Loucy (cell line): ENCODE measurements at regions not wholly inside any gene's neighbourhood (a gene's known extent, or its start where the extent isn't known, plus 50 kb on each side); places are given as distances from the start of the nearest gene placed in this dataset.

ENCODE experiments used
- H2AFZ ChIP-seq: fragments of 200-600 bp; sonication (generic); 2 replicates; pipeline ENCODE4 v1.6.0; 2016; ENCODE audit warnings: antibody characterized with exemption, mild to moderate bottlenecking, low read length, moderate library complexity
- H3F3A ChIP-seq: fragments of 200-600 bp; 2 replicates; pipeline ENCODE4 v1.6.0; 2016; ENCODE audit warnings: antibody characterized with exemption, low read depth, mild to moderate bottlenecking
- H3K27me3 ChIP-seq: fragments of 200-600 bp; sonication (generic); 2 replicates; pipeline ENCODE4 v1.6.1; 2014; ENCODE audit warnings: low read length, mild to moderate bottlenecking; ENCODE audit not compliant: insufficient read depth, poor library complexity, severe bottlenecking
- H3K36me3 ChIP-seq: fragments of 200-600 bp; sonication (generic); 2 replicates; pipeline ENCODE4 v1.6.1; 2016; ENCODE audit warnings: low read length; ENCODE audit not compliant: insufficient read depth
- H3K4me1 ChIP-seq: fragments of 200-600 bp; sonication (generic); 2 replicates; pipeline ENCODE4 v1.5.1; 2014; ENCODE audit warnings: low read length, mild to moderate bottlenecking; ENCODE audit not compliant: insufficient read depth, poor library complexity, severe bottlenecking
- H3K4me2 ChIP-seq: fragments of 200-600 bp; sonication (generic); 2 replicates; pipeline ENCODE4 v1.6.0; 2014; ENCODE audit warnings: antibody characterized with exemption, low read length, low read depth, mild to moderate bottlenecking; ENCODE audit not compliant: poor library complexity, severe bottlenecking
- H3K4me3 ChIP-seq: fragments of 200-600 bp; sonication (generic); 2 replicates; pipeline ENCODE4 v1.5.1; 2014; ENCODE audit warnings: low read length, mild to moderate bottlenecking, mixed read lengths; ENCODE audit not compliant: poor library complexity, severe bottlenecking
- H3K79me2 ChIP-seq: fragments of 200-600 bp; sonication (generic); 2 replicates; pipeline ENCODE4 v1.6.1; 2014; ENCODE audit warnings: low read length; ENCODE audit not compliant: insufficient read depth
- H3K9ac ChIP-seq: fragments of 200-600 bp; sonication (generic); 2 replicates; pipeline ENCODE4 v1.6.0; 2014; ENCODE audit warnings: mild to moderate bottlenecking, low read depth, low read length, moderate library complexity; ENCODE audit not compliant: poor library complexity, severe bottlenecking
- H3K9me2 ChIP-seq: fragments of 200-600 bp; sonication (generic); replicated peaks from 2 replicates; pipeline ENCODE4 v1.6.1; 2016; ENCODE audit warnings: low read depth, low read length, mixed read lengths
- H3K9me3 ChIP-seq: fragments of 200-600 bp; sonication (generic); 2 replicates; pipeline ENCODE4 v1.6.1; 2014; ENCODE audit warnings: mild to moderate bottlenecking, antibody characterized with exemption, low read length, low read depth; ENCODE audit not compliant: insufficient read depth
- H4K20me1 ChIP-seq: fragments of 200-600 bp; sonication (generic); 2 replicates; pipeline ENCODE4 v1.6.0; 2014; ENCODE audit warnings: antibody characterized with exemption, low read length, mild to moderate bottlenecking; ENCODE audit not compliant: insufficient read depth, poor library complexity, severe bottlenecking
- EZH2phosphoT487 ChIP-seq: fragments of 200-600 bp; IDR thresholded peaks from 2 replicates; pipeline ENCODE4 v1.6.1; 2018; ENCODE audit warnings: antibody characterized with exemption, mild to moderate bottlenecking, moderate library complexity, borderline replicate concordance
- TF ChIP-seq, protein P1 (sequence below): fragments of 200-600 bp; sonication (generic); conservative IDR thresholded peaks from 2 replicates; pipeline ENCODE4 v1.5.1; 2014; ENCODE audit warnings: mild to moderate bottlenecking, antibody characterized with exemption, low read length

DNA sequence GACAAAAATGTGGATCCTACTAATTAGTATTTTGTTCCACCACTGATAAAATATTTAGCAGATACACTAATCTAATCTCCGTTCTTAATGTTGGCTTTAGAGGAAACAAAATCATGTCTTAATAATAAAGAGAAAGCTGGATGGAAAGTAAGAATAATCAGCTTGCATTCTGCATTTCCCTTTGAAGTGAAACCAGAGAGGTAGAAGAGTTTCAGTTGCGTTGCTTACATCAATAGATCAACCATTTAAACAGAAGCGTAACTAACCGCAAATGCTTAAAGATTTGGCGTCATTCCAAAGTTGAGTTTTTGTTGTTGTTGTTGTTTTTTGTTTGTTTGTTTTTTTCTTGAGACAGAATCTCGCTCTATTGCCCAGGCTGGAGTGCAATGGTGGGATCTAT is 168.9 kb downstream of the TRIML1 start:
- Histone ChIP-seq H3K4me3 (no peak overlapping the region), H3K9me3 (peaks cover under 1% of the 10 kb centered on the region; the same call in 1 of the 2 replicates), H3K4me2 (no peak overlapping the region), H3F3A (no peaks in the 10 kb centered on the region), H3K36me3 (no peaks in the 10 kb centered on the region), H3K27me3 (no peaks in the 10 kb centered on the region), H3K4me1 (no peaks in the 10 kb centered on the region), H3K9ac (no peak overlapping the region), H3K79me2 (no peaks in the 10 kb centered on the region), H3K9me2 (no peaks in the 10 kb centered on the region), H4K20me1 (no peaks in the 10 kb centered on the region), H2AFZ (no peak overlapping the region)
- TF ChIP-seq EZH2phosphoT487: no peak
- TF ChIP-seq, protein P1, sequence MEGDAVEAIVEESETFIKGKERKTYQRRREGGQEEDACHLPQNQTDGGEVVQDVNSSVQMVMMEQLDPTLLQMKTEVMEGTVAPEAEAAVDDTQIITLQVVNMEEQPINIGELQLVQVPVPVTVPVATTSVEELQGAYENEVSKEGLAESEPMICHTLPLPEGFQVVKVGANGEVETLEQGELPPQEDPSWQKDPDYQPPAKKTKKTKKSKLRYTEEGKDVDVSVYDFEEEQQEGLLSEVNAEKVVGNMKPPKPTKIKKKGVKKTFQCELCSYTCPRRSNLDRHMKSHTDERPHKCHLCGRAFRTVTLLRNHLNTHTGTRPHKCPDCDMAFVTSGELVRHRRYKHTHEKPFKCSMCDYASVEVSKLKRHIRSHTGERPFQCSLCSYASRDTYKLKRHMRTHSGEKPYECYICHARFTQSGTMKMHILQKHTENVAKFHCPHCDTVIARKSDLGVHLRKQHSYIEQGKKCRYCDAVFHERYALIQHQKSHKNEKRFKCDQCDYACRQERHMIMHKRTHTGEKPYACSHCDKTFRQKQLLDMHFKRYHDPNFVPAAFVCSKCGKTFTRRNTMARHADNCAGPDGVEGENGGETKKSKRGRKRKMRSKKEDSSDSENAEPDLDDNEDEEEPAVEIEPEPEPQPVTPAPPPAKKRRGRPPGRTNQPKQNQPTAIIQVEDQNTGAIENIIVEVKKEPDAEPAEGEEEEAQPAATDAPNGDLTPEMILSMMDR: no peak

DNA sequence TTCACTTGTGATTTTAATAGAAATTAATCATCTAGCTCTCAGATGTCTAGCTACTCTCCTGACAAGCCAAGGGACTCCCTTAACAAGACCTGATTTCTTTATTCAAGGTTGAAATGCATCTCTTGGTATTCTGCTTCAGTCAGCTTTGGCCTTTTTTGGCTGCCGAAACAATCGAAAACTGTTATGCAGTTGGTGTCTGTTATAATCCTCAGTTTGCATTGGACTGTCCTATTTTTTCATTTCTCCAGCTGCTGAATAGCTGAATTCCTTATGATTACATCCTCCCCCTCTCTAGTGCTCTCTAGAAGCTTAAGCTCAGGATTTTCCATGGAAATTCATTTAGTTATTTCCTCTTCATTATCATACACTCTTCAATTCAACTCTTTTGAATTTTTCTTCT is 177.2 kb downstream of the TRIML1 start:
- Histone ChIP-seq H3K79me2 (no peaks in the 10 kb centered on the region), H3K4me2 (no peak overlapping the region), H4K20me1 (no peaks in the 10 kb centered on the region), H2AFZ (no peak overlapping the region), H3F3A (no peaks in the 10 kb centered on the region), H3K36me3 (no peaks in the 10 kb centered on the region), H3K27me3 (no peaks in the 10 kb centered on the region), H3K4me1 (no peaks in the 10 kb centered on the region), H3K9ac (no peak overlapping the region), H3K9me2 (no peaks in the 10 kb centered on the region), H3K9me3 (peaks cover 8% of the 10 kb centered on the region; the same call in 1 of the 2 replicates), H3K4me3 (no peak overlapping the region)
- TF ChIP-seq, protein P1: no peak
- TF ChIP-seq EZH2phosphoT487: no peak

DNA sequence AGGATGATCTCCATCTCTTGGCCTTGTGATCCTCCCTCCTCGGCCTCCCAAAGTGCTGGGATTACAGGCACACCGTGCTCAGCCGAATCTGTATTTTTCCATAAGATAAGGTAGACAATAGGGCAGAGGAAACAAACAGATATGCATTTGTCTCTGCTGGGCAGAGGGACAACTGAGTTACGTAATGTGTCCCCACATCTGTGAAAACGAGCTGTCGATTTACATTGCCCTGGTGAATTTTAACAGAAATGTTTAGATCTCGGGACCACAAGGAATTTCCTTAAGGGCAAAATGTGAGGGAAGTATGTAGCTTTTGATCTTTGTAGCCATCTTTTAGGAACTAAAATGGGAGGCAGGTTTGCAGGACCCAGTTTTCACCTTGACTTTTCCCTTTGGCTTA is 189.7 kb downstream of the TRIML1 start:
- Histone ChIP-seq H3K79me2 (no peaks in the 10 kb centered on the region), H4K20me1 (no peaks in the 10 kb centered on the region), H3K9me3 (no peaks in the 10 kb centered on the region; the same call in 1 of the 2 replicates), H3K9me2 (no peaks in the 10 kb centered on the region), H3K9ac (no peak overlapping the region), H3K4me2 (no peak overlapping the region), H3K27me3 (no peaks in the 10 kb centered on the region), H2AFZ (no peak overlapping the region), H3K36me3 (no peaks in the 10 kb centered on the region), H3F3A (no peaks in the 10 kb centered on the region), H3K4me3 (no peak overlapping the region), H3K4me1 (no peaks in the 10 kb centered on the region)
- no peak for TF ChIP-seq EZH2phosphoT487
- TF ChIP-seq, protein P1: no peak
